ENCODE measurements at regions not wholly inside any gene's neighbourhood (a gene's known extent, or its start where the extent isn't known, plus 50 kb on each side); places are given as distances from the start of the nearest gene placed in this dataset.

DNA sequence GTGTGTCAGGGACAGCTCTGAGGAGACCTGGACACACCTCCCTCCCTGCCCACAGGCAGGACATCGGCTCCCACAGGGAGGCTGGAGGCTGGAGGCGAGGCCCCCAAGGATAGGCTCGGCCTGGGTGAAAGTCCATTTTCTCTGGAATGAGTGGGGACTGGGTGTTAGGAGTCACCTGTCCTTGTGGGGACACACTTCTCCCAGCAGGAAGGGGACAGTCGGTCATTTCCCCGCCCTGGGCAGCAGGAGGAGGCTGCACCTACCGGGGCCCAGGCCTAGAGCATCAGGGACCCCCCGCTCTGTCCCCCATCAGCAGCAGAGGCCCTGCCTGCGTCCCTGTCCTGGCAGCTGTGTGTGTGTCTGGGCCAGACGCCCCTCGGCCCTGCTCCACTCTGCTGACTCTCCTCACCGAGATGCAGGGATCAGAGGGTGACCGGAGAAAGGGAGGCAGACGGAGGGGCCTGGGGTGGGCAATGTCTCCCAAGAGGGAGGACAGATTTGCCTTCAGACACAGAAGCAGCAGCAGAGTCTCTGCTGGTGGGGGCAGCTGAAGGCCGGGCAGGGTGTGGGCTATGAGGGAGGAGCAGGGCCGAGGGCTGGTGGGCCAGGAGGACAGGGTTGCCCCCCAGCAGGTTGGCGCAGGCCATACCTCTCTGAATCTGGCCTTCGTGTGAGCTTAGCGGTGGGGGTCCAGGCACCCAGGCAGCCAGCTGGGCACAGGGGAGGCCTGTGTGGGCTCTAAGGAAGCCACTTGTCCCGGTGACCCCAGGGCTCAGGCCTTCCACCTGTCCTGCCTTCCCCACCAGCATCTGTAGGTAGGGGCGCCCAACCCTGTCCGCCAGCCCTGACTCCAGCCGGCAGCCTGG lies 125.7 kb upstream of the NKX1-1 start:
- Histone ChIP-seq H3K4me1 (peaks cover 0 to 6% (median 0%) of the 10 kb centered on the region in 4 donors), H3K27ac (no peak overlapping the region), H3K4me3 (no peak overlapping the region), H3K9me3 (no peaks in the 10 kb centered on the region), H3K36me3 (no peaks in the 10 kb centered on the region), H3K27me3 (peaks cover 0 to 62% of the 10 kb centered on the region in 2 donors)
- DNase-seq, result no peak
- intact Hi-C loops (cut with DNase I; ENCODE audit: low total_unique reads), result no loop called here
- TF ChIP-seq, protein P1, sequence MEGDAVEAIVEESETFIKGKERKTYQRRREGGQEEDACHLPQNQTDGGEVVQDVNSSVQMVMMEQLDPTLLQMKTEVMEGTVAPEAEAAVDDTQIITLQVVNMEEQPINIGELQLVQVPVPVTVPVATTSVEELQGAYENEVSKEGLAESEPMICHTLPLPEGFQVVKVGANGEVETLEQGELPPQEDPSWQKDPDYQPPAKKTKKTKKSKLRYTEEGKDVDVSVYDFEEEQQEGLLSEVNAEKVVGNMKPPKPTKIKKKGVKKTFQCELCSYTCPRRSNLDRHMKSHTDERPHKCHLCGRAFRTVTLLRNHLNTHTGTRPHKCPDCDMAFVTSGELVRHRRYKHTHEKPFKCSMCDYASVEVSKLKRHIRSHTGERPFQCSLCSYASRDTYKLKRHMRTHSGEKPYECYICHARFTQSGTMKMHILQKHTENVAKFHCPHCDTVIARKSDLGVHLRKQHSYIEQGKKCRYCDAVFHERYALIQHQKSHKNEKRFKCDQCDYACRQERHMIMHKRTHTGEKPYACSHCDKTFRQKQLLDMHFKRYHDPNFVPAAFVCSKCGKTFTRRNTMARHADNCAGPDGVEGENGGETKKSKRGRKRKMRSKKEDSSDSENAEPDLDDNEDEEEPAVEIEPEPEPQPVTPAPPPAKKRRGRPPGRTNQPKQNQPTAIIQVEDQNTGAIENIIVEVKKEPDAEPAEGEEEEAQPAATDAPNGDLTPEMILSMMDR (IDR thresholded peaks at IDR 0.05), result no peak

DNA sequence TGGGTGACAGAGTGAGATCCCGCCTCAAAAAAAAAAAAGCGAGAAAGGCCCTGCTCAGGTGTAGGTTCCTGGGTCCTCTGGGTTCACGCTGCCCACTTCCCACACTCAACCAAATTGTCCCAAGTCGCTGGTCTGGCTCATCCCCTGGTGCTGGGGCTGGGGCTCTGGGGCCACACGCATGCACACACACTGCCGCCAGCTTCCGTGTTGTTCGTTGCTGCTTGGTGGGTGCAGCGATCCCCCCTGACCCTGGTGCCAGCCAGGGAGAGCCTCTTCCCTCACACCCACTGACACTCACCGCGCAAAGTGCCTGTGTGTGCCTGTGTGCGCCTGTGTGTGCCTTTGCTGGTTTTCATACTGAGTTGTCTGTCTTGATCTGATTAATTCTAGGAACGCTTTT lies 124.1 kb upstream of the NKX1-1 start:
- intact Hi-C loops (cut with DNase I; ENCODE audit: low total_unique reads), result no loop called here
- TF ChIP-seq, protein P1 (IDR thresholded peaks at IDR 0.05), result no peak
- Histone ChIP-seq H3K27ac (no peak overlapping the region), H3K9me3 (no peaks in the 10 kb centered on the region), H3K4me1 (peaks cover 0 to 6% (median 0%) of the 10 kb centered on the region in 4 donors), H3K27me3 (peaks cover 0 to 48% of the 10 kb centered on the region in 2 donors), H3K4me3 (no peak overlapping the region), H3K36me3 (no peaks in the 10 kb centered on the region)
- no peak for DNase-seq

DNA sequence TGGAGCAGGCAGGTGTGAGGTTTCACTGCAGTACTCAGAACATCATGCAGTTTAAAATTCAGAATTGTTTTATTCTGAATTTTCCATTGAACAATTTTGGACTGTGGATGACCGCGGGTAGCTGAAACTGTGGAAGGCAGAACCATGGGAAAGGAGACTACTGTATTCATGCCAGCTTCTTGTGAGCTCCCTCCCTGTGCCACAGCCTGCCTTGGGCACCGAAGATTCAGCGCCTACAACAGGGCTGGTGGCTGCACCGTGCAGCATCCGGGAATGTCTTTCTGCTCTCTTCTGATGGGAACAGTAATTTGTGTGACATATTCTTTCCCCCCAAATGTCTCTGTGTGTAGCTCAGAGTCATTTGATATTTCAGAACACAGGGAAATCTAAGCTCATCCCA lies 118.5 kb upstream of the NKX1-1 start:
- peaks cover 0 to 9% (median 0%) of the 10 kb centered on the region in 3 donors for H3K9me3 ChIP-seq
- H3K4me1 ChIP-seq, result peaks cover 0 to 4% (median 0%) of the 10 kb centered on the region in 4 donors
- H3K27ac ChIP-seq, result no peak overlapping the region
- TF ChIP-seq, protein P1 (IDR thresholded peaks at IDR 0.05), result no peak
- peaks cover 0 to 45% of the 10 kb centered on the region in 2 donors for H3K27me3 ChIP-seq
- DNase-seq, result no peak
- no peak overlapping the region for H3K4me3 ChIP-seq
- H3K36me3 ChIP-seq, result no peaks in the 10 kb centered on the region
- intact Hi-C loops (cut with DNase I; ENCODE audit: low total_unique reads), result no loop called here

DNA sequence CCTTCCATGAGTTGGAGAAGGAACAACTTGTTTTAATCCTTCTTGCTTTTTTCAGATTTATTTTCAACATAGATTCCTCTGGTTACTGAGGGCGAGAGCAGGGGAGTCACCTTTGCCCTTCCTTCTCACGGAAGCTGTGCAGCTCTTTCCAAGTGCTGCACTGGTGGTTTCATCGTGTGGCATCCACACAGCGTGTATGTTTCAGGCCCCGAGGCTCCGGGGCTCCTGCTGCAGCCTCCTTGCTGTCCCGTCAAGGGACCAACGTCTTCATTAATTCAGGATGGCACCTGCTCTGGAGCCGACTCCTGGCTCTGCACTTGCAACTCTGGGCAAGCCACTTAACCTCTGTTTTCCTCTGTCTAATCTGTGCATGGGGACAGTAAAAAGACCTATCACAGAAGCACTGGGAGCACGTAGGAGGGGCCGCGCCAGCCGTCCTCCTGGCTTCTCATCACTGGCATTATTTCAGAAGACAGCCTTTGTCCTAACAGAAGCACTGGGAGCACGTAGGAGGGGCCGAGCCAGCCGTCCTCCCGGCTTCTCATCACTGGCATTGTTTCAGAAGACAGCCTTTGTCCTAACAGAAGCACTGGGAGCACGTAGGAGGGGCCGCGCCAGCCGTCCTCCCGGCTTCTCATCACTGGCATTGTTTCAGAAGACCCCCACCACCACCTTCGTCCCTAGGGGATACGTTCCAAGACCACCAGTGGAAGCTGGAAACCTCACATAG lies 117.8 kb upstream of the NKX1-1 start:
- TF ChIP-seq, protein P1 (IDR thresholded peaks at IDR 0.05), result no peak
- Histone ChIP-seq H3K4me3 (no peak overlapping the region), H3K36me3 (no peaks in the 10 kb centered on the region), H3K9me3 (peaks cover 0 to 9% (median 0%) of the 10 kb centered on the region in 3 donors), H3K27me3 (peaks cover 0 to 52% of the 10 kb centered on the region in 2 donors), H3K4me1 (peaks cover 0 to 4% (median 0%) of the 10 kb centered on the region in 4 donors), H3K27ac (no peak overlapping the region)
- intact Hi-C loops (cut with DNase I; ENCODE audit: low total_unique reads), result no loop called here
- DNase-seq, result no peak

DNA sequence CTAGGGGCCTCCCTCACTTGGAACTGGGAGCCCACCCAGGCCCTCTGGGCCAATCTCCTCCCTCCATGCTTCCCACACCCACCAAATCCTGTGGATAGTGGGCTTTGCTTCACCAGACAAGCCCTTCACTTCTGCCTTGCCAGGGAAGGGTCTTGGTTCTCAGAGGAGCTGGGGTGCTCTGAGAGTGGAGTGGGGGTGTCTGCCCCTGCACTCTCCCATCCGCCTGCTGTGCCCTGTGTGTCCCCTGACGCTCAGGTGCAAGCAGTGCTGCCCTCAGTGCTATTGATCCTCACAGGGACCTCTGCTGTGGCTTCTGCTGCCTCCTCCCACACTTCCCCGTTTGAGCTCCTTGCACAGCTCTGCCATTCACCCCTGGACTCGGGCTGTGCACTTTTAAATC lies 117.3 kb upstream of the NKX1-1 start:
- H3K36me3 ChIP-seq, result no peaks in the 10 kb centered on the region
- intact Hi-C loops (cut with DNase I; ENCODE audit: low total_unique reads), result no loop called here
- peaks cover 0 to 4% (median 0%) of the 10 kb centered on the region in 4 donors for H3K4me1 ChIP-seq
- no peak overlapping the region for H3K27ac ChIP-seq
- TF ChIP-seq, protein P1 (IDR thresholded peaks at IDR 0.05), result no peak
- no peak for DNase-seq
- H3K9me3 ChIP-seq, result peaks cover 0 to 9% (median 0%) of the 10 kb centered on the region in 3 donors
- peaks cover 0 to 58% of the 10 kb centered on the region in 2 donors for H3K27me3 ChIP-seq
- H3K4me3 ChIP-seq, result no peak overlapping the region
